NCI-H82 treated with DMSO at 0.1 percent for 48 hours (cell line): ENCODE measurements at regions not wholly inside any gene's neighbourhood (a gene's known extent, or its start where the extent isn't known, plus 50 kb on each side); places are given as distances from the start of the nearest gene placed in this dataset.
"Not testable (repeated sequence)": the region's sequence is repeated elsewhere in the genome, so short reads cannot be mapped to it uniquely, and the experiment has no call there.

Experiments
- DNase-seq: peaks from one replicate; lab custom pipeline; 2025; ENCODE audit not compliant: unreplicated experiment; lab: John Stamatoyannopoulos, UW

- no peak for DNase-seq
Measured at GRCh38 chr4:138113819-138114400, 128.2 kb downstream of the SLC7A11 start.

- not testable (repeated sequence) for DNase-seq
Measured at GRCh38 chr4:138112890-138113289, 129.3 kb downstream of the SLC7A11 start.

- DNase-seq: no peak
Measured at GRCh38 chr4:138112389-138112788, 129.8 kb downstream of the SLC7A11 start.

- no peak for DNase-seq
Measured at GRCh38 chr4:138111462-138112000, 130.6 kb downstream of the SLC7A11 start.

GRCh38 chr4:138110815-138111214 is 131.3 kb downstream of the SLC7A11 start:
- DNase-seq: no peak

GRCh38 chr4:138107023-138107422 is 135.1 kb downstream of the SLC7A11 start:
- DNase-seq: no peak

- DNase-seq: no peak
Measured at GRCh38 chr4:138105331-138105730, 136.8 kb downstream of the SLC7A11 start.

- DNase-seq: no peak
Measured at GRCh38 chr4:138104284-138104680, 137.9 kb downstream of the SLC7A11 start.

GRCh38 chr4:138103597-138104283 is 138.4 kb downstream of the SLC7A11 start:
- no peak for DNase-seq

GRCh38 chr4:138099385-138099784 is 142.8 kb downstream of the SLC7A11 start:
- DNase-seq: no peak

GRCh38 chr4:138097912-138098600 is 144.1 kb downstream of the SLC7A11 start:
- DNase-seq: no peak

GRCh38 chr4:138096384-138097062 is 145.6 kb downstream of the SLC7A11 start:
- no peak for DNase-seq

- DNase-seq: no peak
Measured at GRCh38 chr4:138095378-138095777, 146.8 kb downstream of the SLC7A11 start.

- DNase-seq: no peak
Measured at GRCh38 chr4:138092060-138092459, 150.1 kb downstream of the SLC7A11 start.

GRCh38 chr4:138090918-138091676 is 151.1 kb downstream of the SLC7A11 start:
- no peak for DNase-seq

GRCh38 chr4:138090150-138090917 is 151.8 kb downstream of the SLC7A11 start:
- peak; percentile 51 for DNase-seq

- DNase-seq: no peak
Measured at GRCh38 chr4:138088449-138089208, 153.5 kb downstream of the SLC7A11 start.

GRCh38 chr4:138087066-138087719 is 155.0 kb downstream of the SLC7A11 start:
- no peak for DNase-seq

- DNase-seq: no peak
Measured at GRCh38 chr4:138086611-138087041, 155.5 kb downstream of the SLC7A11 start.
